ENCODE measurements at regions not wholly inside any gene's neighbourhood (a gene's known extent, or its start where the extent isn't known, plus 50 kb on each side); places are given as distances from the start of the nearest gene placed in this dataset.

- peaks cover 12% of the 10 kb centered on the region for H3K4me1 Mint-ChIP-seq
- H3K4me3 Mint-ChIP-seq: no peak overlapping the region
- peaks cover 6% of the 10 kb centered on the region for H3K9me3 Mint-ChIP-seq
- no peaks in the 10 kb centered on the region for H3K36me3 Mint-ChIP-seq (ENCODE audit: low read depth)
- H3K27me3 Mint-ChIP-seq (ENCODE audit: low read depth, poor library complexity): no peaks in the 10 kb centered on the region
- H3K27ac Mint-ChIP-seq: no peak overlapping the region
- TF ChIP-seq, protein P1, sequence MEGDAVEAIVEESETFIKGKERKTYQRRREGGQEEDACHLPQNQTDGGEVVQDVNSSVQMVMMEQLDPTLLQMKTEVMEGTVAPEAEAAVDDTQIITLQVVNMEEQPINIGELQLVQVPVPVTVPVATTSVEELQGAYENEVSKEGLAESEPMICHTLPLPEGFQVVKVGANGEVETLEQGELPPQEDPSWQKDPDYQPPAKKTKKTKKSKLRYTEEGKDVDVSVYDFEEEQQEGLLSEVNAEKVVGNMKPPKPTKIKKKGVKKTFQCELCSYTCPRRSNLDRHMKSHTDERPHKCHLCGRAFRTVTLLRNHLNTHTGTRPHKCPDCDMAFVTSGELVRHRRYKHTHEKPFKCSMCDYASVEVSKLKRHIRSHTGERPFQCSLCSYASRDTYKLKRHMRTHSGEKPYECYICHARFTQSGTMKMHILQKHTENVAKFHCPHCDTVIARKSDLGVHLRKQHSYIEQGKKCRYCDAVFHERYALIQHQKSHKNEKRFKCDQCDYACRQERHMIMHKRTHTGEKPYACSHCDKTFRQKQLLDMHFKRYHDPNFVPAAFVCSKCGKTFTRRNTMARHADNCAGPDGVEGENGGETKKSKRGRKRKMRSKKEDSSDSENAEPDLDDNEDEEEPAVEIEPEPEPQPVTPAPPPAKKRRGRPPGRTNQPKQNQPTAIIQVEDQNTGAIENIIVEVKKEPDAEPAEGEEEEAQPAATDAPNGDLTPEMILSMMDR (IDR thresholded peaks at IDR 0.05): no peak
- no peak for DNase-seq
These were observed 227.3 kb downstream of the HS3ST3A1 start for GRCh38 chr17:13374203-13375143.

- Mint-ChIP-seq H3K4me3 (no peak overlapping the region), H3K36me3 (ENCODE audit: low read depth) (no peaks in the 10 kb centered on the region), H3K27me3 (ENCODE audit: low read depth, poor library complexity) (no peaks in the 10 kb centered on the region), H3K27ac (no peak overlapping the region), H3K4me1 (peaks cover 5% of the 10 kb centered on the region), H3K9me3 (no peaks in the 10 kb centered on the region)
- TF ChIP-seq, protein P1 (IDR thresholded peaks at IDR 0.05): no peak
- no peak for DNase-seq
These were observed 229.3 kb downstream of the HS3ST3A1 start for GRCh38 chr17:13372432-13372831.

GRCh38 chr17:13367154-13367553 lies 234.6 kb downstream of the HS3ST3A1 start:
- no peak overlapping the region for H3K27ac Mint-ChIP-seq
- peaks cover 21% of the 10 kb centered on the region for H3K4me1 Mint-ChIP-seq
- TF ChIP-seq, protein P1 (IDR thresholded peaks at IDR 0.05): no peak
- no peak for DNase-seq
- H3K36me3 Mint-ChIP-seq (ENCODE audit: low read depth): no peaks in the 10 kb centered on the region
- no peaks in the 10 kb centered on the region for H3K27me3 Mint-ChIP-seq (ENCODE audit: low read depth, poor library complexity)
- H3K9me3 Mint-ChIP-seq: no peaks in the 10 kb centered on the region
- H3K4me3 Mint-ChIP-seq: no peak overlapping the region

DNA sequence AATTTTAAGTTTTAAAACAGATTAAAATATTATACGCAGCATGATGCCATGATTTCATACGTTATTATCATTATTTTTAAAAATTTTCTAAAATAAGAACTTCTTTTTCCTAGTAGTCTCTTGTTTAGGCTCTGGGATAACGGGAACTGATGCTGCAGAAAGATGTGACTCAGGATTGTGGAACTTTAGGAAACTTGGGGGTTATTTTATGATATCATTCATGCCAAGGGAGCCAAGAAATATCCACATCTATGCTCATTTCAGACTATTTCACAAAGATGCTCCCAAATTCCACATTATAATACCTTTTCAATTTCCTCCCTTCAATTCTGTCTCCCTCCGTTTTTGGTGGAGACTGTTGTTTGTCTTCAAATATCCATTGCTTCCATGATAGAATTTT lies 236.4 kb downstream of the HS3ST3A1 start:
- TF ChIP-seq, protein P1 (IDR thresholded peaks at IDR 0.05): no peak
- no peaks in the 10 kb centered on the region for H3K9me3 Mint-ChIP-seq
- no peak overlapping the region for H3K27ac Mint-ChIP-seq
- H3K36me3 Mint-ChIP-seq (ENCODE audit: low read depth): no peaks in the 10 kb centered on the region
- peaks cover 23% of the 10 kb centered on the region for H3K4me1 Mint-ChIP-seq
- no peak overlapping the region for H3K4me3 Mint-ChIP-seq
- DNase-seq: no peak
- peaks cover 4% of the 10 kb centered on the region for H3K27me3 Mint-ChIP-seq (ENCODE audit: low read depth, poor library complexity)

GRCh38 chr17:13363771-13364170 lies 238.0 kb downstream of the HS3ST3A1 start:
- TF ChIP-seq, protein P1 (IDR thresholded peaks at IDR 0.05): no peak
- no peaks in the 10 kb centered on the region for H3K36me3 Mint-ChIP-seq (ENCODE audit: low read depth)
- peaks cover 4% of the 10 kb centered on the region for H3K27me3 Mint-ChIP-seq (ENCODE audit: low read depth, poor library complexity)
- H3K4me1 Mint-ChIP-seq: peaks cover 23% of the 10 kb centered on the region
- DNase-seq: no peak
- no peak overlapping the region for H3K27ac Mint-ChIP-seq
- H3K9me3 Mint-ChIP-seq: no peaks in the 10 kb centered on the region
- H3K4me3 Mint-ChIP-seq: no peak overlapping the region
